Fibroblast of lung (primary cell): ENCODE measurements at regions not wholly inside any gene's neighbourhood (a gene's known extent, or its start where the extent isn't known, plus 50 kb on each side); places are given as distances from the start of the nearest gene placed in this dataset.
"Not testable (repeated sequence)": the region's sequence is repeated elsewhere in the genome, so short reads cannot be mapped to it uniquely, and the experiment has no call there.

Experiments used
- EZH2 ChIP-seq: IDR thresholded peaks from 2 replicates; pipeline ENCODE4 v1.5.1; 2012; ENCODE audit warnings: low read length, control low read depth, mild to moderate bottlenecking; ENCODE audit errors: missing control alignments
- TF ChIP-seq, protein P1 (sequence below), 2 donors: IDR thresholded peaks in 1 of 2; conservative IDR thresholded peaks in 1 of 2; 1 replicate in 1 of 2; 2 replicates in 1 of 2; pipeline ENCODE4 v1.5.1; 2011 to 2012; ENCODE audit warnings: low read length in 2 of 2, control low read depth in 1 of 2, inconsistent platforms in 1 of 2, low read depth in 1 of 2, mild to moderate bottlenecking in 1 of 2

DNA sequence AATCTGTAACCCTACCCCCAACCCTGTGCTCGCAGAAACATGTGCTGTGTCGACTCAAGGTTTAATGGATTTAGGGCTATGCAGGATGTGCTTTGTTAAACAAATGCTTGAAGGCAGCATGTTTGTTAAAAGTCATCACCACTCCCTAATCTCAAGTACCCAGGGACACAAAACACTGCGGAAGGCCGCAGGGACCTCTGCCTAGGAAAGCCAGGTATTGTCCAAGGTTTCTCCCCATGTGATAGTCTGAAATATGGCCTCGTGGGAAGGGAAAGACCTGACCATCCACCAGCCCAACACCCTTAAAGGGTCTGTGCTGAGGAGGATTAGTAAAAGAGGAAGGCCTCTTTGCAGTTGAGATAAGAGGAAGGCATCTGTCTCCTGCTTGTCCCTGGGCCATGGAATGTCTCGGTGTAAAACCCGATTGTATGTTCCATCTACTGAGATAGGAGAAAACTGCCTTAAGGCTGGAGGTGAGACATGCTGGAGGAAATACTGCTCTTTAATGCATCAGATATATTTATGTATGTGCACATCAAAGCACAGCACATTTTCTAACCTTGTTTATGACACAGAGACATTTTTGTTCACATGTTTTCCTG is 94.4 kb downstream of the LSM3 start:
- TF ChIP-seq EZH2 = not testable (repeated sequence)
- TF ChIP-seq, protein P1, sequence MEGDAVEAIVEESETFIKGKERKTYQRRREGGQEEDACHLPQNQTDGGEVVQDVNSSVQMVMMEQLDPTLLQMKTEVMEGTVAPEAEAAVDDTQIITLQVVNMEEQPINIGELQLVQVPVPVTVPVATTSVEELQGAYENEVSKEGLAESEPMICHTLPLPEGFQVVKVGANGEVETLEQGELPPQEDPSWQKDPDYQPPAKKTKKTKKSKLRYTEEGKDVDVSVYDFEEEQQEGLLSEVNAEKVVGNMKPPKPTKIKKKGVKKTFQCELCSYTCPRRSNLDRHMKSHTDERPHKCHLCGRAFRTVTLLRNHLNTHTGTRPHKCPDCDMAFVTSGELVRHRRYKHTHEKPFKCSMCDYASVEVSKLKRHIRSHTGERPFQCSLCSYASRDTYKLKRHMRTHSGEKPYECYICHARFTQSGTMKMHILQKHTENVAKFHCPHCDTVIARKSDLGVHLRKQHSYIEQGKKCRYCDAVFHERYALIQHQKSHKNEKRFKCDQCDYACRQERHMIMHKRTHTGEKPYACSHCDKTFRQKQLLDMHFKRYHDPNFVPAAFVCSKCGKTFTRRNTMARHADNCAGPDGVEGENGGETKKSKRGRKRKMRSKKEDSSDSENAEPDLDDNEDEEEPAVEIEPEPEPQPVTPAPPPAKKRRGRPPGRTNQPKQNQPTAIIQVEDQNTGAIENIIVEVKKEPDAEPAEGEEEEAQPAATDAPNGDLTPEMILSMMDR (conservative IDR thresholded peaks at IDR 0.05 in 1 of 2, IDR thresholded peaks at IDR 0.05 in 1 of 2; ENCODE audit: low read depth in 1 of 2, low read length in 2 of 2) = not testable (repeated sequence)
